Neuronal stem cell (in vitro differentiated cells): ENCODE measurements at regions not wholly inside any gene's neighbourhood (a gene's known extent, or its start where the extent isn't known, plus 50 kb on each side); places are given as distances from the start of the nearest gene placed in this dataset.

ENCODE experiments used
- DNase-seq: peaks from one replicate; pipeline ENCODE4 v3.0.0-alpha.2; 2013; ENCODE audit warnings: low spot score
- H2AFZ ChIP-seq: one replicate; pipeline ENCODE4 v1.6.1; 2013; ENCODE audit warnings: mild to moderate bottlenecking, low read length, inconsistent platforms
- H2AK5ac ChIP-seq: 2 replicates; pipeline ENCODE4 v1.6.1; 2013; ENCODE audit warnings: low read depth, mild to moderate bottlenecking, inconsistent platforms, low read length, moderate library complexity, mixed read lengths
- H2BK120ac ChIP-seq: 2 replicates; pipeline ENCODE4 v1.6.1; 2013; ENCODE audit warnings: low read depth, mild to moderate bottlenecking, inconsistent platforms, low read length, moderate library complexity, mixed read lengths
- H2BK12ac ChIP-seq: one replicate; pipeline ENCODE4 v1.6.1; 2013; ENCODE audit warnings: low read length, inconsistent platforms
- H2BK15ac ChIP-seq: 2 replicates; pipeline ENCODE4 v1.6.1; 2013; ENCODE audit warnings: mild to moderate bottlenecking, low read length, inconsistent platforms, mixed read lengths
- H2BK5ac ChIP-seq: one replicate; pipeline ENCODE4 v1.6.1; 2013; ENCODE audit warnings: inconsistent platforms, mild to moderate bottlenecking, low read length, moderate library complexity
- H3K14ac ChIP-seq: one replicate; pipeline ENCODE4 v1.6.1; 2013; ENCODE audit warnings: low read length, inconsistent platforms
- H3K18ac ChIP-seq: 2 replicates; pipeline ENCODE4 v1.6.1; 2013; ENCODE audit warnings: low read length, inconsistent platforms
- H3K23ac ChIP-seq: 2 replicates; pipeline ENCODE4 v1.6.1; 2013; ENCODE audit warnings: low read depth, mild to moderate bottlenecking, mixed read lengths, low read length, inconsistent platforms; ENCODE audit not compliant: poor library complexity
- H3K27ac ChIP-seq: replicated peaks from 3 replicates; pipeline ENCODE4 v1.5.1; 2013; ENCODE audit warnings: low read length, inconsistent platforms
- H3K27me3 ChIP-seq, 3 experiments: 2 replicates each; pipeline ENCODE4 v1.6.1; 2013; ENCODE audit warnings: low read length in 3 of 3, mild to moderate bottlenecking in 2 of 3, inconsistent platforms in 1 of 3, low read depth in 1 of 3, mixed read lengths in 1 of 3, moderate library complexity in 1 of 3; ENCODE audit not compliant: control insufficient read depth in 3 of 3, insufficient read depth in 3 of 3
- H3K36me3 ChIP-seq, 2 donors: replicated peaks in 1 of 2; 2 replicates each; pipeline ENCODE4 v1.6.1; 2013; ENCODE audit warnings: low read length in 2 of 2; ENCODE audit not compliant: control insufficient read depth in 2 of 2, insufficient read depth in 2 of 2
- H3K4ac ChIP-seq: 2 replicates; pipeline ENCODE4 v1.6.1; 2013; ENCODE audit warnings: inconsistent platforms, mild to moderate bottlenecking, low read length, moderate library complexity
- H3K4me1 ChIP-seq, 2 donors: 1 replicate in 1 of 2; 2 replicates in 1 of 2; pipeline ENCODE4 v1.6.1; 2013; ENCODE audit warnings: low read length in 2 of 2, low read depth in 1 of 2; ENCODE audit not compliant: control insufficient read depth in 2 of 2, insufficient read depth in 1 of 2
- H3K4me2 ChIP-seq: one replicate; pipeline ENCODE4 v1.6.1; 2013; ENCODE audit warnings: mild to moderate bottlenecking, low read length, inconsistent platforms; ENCODE audit not compliant: insufficient read depth, poor library complexity, severe bottlenecking
- H3K4me3 ChIP-seq, 2 donors: 2 replicates each; pipeline ENCODE4 v1.5.1; 2013; ENCODE audit warnings: low read length in 2 of 2, mild to moderate bottlenecking in 2 of 2, inconsistent platforms in 1 of 2, moderate library complexity in 1 of 2
- H3K79me1 ChIP-seq: one replicate; pipeline ENCODE4 v1.6.1; 2013; ENCODE audit warnings: low read depth, mild to moderate bottlenecking, inconsistent platforms, low read length, moderate library complexity
- H3K9ac ChIP-seq: one replicate; pipeline ENCODE4 v1.6.1; 2013; ENCODE audit warnings: mild to moderate bottlenecking, low read depth, low read length, inconsistent platforms; ENCODE audit not compliant: poor library complexity
- H3K9me3 ChIP-seq, 2 donors: replicated peaks in 1 of 2; 2 replicates each; pipeline versions ENCODE3 to v1.6.1; 2013; ENCODE audit warnings: low read length in 2 of 2, mild to moderate bottlenecking in 2 of 2, inconsistent platforms in 1 of 2, low read depth in 1 of 2, mixed read lengths in 1 of 2, moderate library complexity in 1 of 2; ENCODE audit not compliant: control insufficient read depth in 2 of 2, insufficient read depth in 1 of 2
- H4K8ac ChIP-seq: one replicate; pipeline ENCODE4 v1.6.1; 2013; ENCODE audit warnings: low read depth, mild to moderate bottlenecking, inconsistent platforms, low read length, moderate library complexity
- H4K91ac ChIP-seq: one replicate; pipeline ENCODE4 v1.6.1; 2013; ENCODE audit warnings: low read length, low read depth, mild to moderate bottlenecking, inconsistent platforms; ENCODE audit not compliant: poor library complexity
- WGBS, 2 donors: extraction: QIAGEN DNeasy Blood & Tissue Kit; methylation state at CpG; one replicate each; pipeline ENCODE4 v1.1.7; 2013; ENCODE audit warnings: missing lambda C conversion rate in 2 of 2, mixed read lengths in 1 of 2; ENCODE audit not compliant: insufficient read length in 2 of 2, insufficient replicate concordance in 1 of 2; ENCODE audit errors: extremely low coverage in 2 of 2; 5-methylcytosine and 5-hydroxymethylcytosine counted together

GRCh38 chr10:107741971-107742370 lies 577.5 kb upstream of the SORCS1 start:
- Histone ChIP-seq H3K18ac (no peak overlapping the region), H3K4me1 (no peaks in the 10 kb centered on the region), H2BK15ac (no peak overlapping the region), H3K79me1 (no peaks in the 10 kb centered on the region), H3K36me3 (no peaks in the 10 kb centered on the region), H4K91ac (no peak overlapping the region), H3K4me3 (no peak overlapping the region), H3K27me3 (no peaks in the 10 kb centered on the region), H3K9me3 (no peaks in the 10 kb centered on the region), H3K9ac (no peak overlapping the region), H3K14ac (no peak overlapping the region), H3K4me2 (no peak overlapping the region), H2BK12ac (no peak overlapping the region), H2AFZ (no peak overlapping the region), H2BK120ac (no peak overlapping the region), H4K8ac (no peak overlapping the region), H3K4ac (no peak overlapping the region), H3K27ac (no peak overlapping the region), H2BK5ac (no peak overlapping the region), H2AK5ac (no peak overlapping the region), H3K23ac (no peak overlapping the region)
- no peak for DNase-seq
- WGBS, 2 donors = no CpG with 5 or more reads among the region's 3 CpGs

GRCh38 chr10:107740962-107741690 lies 576.6 kb upstream of the SORCS1 start:
- H2BK15ac ChIP-seq = no peak overlapping the region
- H2AFZ ChIP-seq = no peak overlapping the region
- H3K14ac ChIP-seq = no peak overlapping the region
- no peak overlapping the region for H3K27ac ChIP-seq
- WGBS, 2 donors = no CpG with 5 or more reads among the region's 4 CpGs
- no peaks in the 10 kb centered on the region for H3K9me3 ChIP-seq
- H4K8ac ChIP-seq = no peak overlapping the region
- no peak overlapping the region for H3K4me2 ChIP-seq
- no peak overlapping the region for H3K4me3 ChIP-seq
- H3K79me1 ChIP-seq = no peaks in the 10 kb centered on the region
- no peak overlapping the region for H2AK5ac ChIP-seq
- no peak overlapping the region for H4K91ac ChIP-seq
- no peak overlapping the region for H3K9ac ChIP-seq
- DNase-seq = no peak
- H2BK5ac ChIP-seq = no peak overlapping the region
- no peaks in the 10 kb centered on the region for H3K36me3 ChIP-seq
- no peaks in the 10 kb centered on the region for H3K27me3 ChIP-seq
- no peak overlapping the region for H2BK12ac ChIP-seq
- H3K18ac ChIP-seq = no peak overlapping the region
- no peak overlapping the region for H3K4ac ChIP-seq
- no peak overlapping the region for H2BK120ac ChIP-seq
- no peaks in the 10 kb centered on the region for H3K4me1 ChIP-seq
- H3K23ac ChIP-seq = no peak overlapping the region

- Histone ChIP-seq H3K4me1 (no peaks in the 10 kb centered on the region), H3K27me3 (no peaks in the 10 kb centered on the region), H3K14ac (no peak overlapping the region), H4K8ac (no peak overlapping the region), H2AFZ (no peak overlapping the region), H4K91ac (no peak overlapping the region), H2BK5ac (no peak overlapping the region), H3K9ac (no peak overlapping the region), H3K9me3 (no peaks in the 10 kb centered on the region), H2BK15ac (no peak overlapping the region), H3K79me1 (no peaks in the 10 kb centered on the region), H3K4me2 (no peak overlapping the region), H3K36me3 (no peaks in the 10 kb centered on the region), H2BK12ac (no peak overlapping the region), H2AK5ac (no peak overlapping the region), H2BK120ac (no peak overlapping the region), H3K23ac (no peak overlapping the region), H3K4ac (no peak overlapping the region), H3K27ac (no peak overlapping the region), H3K18ac (no peak overlapping the region), H3K4me3 (no peak overlapping the region)
- WGBS, 2 donors = no CpG with 5 or more reads among the region's 3 CpGs
- no peak for DNase-seq
These were observed 575.4 kb upstream of the SORCS1 start for GRCh38 chr10:107739951-107740350.

- Histone ChIP-seq H3K18ac (no peak overlapping the region), H3K9me3 (peaks cover 0 to 3% of the 10 kb centered on the region in 2 donors), H2BK5ac (no peak overlapping the region), H3K4ac (no peak overlapping the region), H3K27me3 (no peaks in the 10 kb centered on the region), H3K4me2 (no peak overlapping the region), H2BK15ac (no peak overlapping the region), H4K8ac (no peak overlapping the region), H3K4me3 (peak overlapping the region in 1 of 2 donors; percentile 46), H2BK12ac (no peak overlapping the region), H4K91ac (no peak overlapping the region), H2AK5ac (no peak overlapping the region), H3K9ac (no peak overlapping the region), H2BK120ac (no peak overlapping the region), H3K4me1 (no peaks in the 10 kb centered on the region), H3K36me3 (no peaks in the 10 kb centered on the region), H3K14ac (no peak overlapping the region), H3K27ac (no peak overlapping the region), H3K23ac (no peak overlapping the region), H3K79me1 (no peaks in the 10 kb centered on the region), H2AFZ (no peak overlapping the region)
- no peak for DNase-seq
- WGBS, 2 donors = no CpG with 5 or more reads among the region's 2 CpGs
These were observed 569.0 kb upstream of the SORCS1 start for GRCh38 chr10:107733328-107734130.
